Uterus (tissue), 3 donors: ENCODE measurements at regions not wholly inside any gene's neighbourhood (a gene's known extent, or its start where the extent isn't known, plus 50 kb on each side); places are given as distances from the start of the nearest gene placed in this dataset.

Source experiments
- DNase-seq, 2 donors: peaks; one replicate each; pipeline ENCODE4 v3.0.0-alpha.2; 2019 to 2020
- H3K27ac ChIP-seq, 2 donors: fragments of 200-600 bp; sonication (generic); 1 replicate in 1 of 2; 2 replicates in 1 of 2; pipeline ENCODE4 v1.5.1; 2016 to 2018
- H3K27me3 ChIP-seq, 2 donors: fragments of 200-600 bp; sonication (generic); one replicate each; pipeline ENCODE4 v1.5.1; 2018 to 2019; ENCODE audit warnings: control low read depth in 1 of 2
- H3K36me3 ChIP-seq, 2 donors: fragments of 200-600 bp; sonication (generic); one replicate each; pipeline ENCODE4 v1.5.1; 2019; ENCODE audit warnings: control low read depth in 1 of 2
- H3K4me1 ChIP-seq, 2 donors: fragments of 200-600 bp; sonication (generic); one replicate each; pipeline ENCODE4 v1.5.1; 2018 to 2019; ENCODE audit warnings: control low read depth in 1 of 2
- H3K4me3 ChIP-seq, 2 donors: fragments of 200-600 bp; sonication (generic); 1 replicate in 1 of 2; 2 replicates in 1 of 2; pipeline ENCODE4 v1.5.1; 2018 to 2019; ENCODE audit warnings: mild to moderate bottlenecking in 1 of 2
- H3K9me3 ChIP-seq, 2 donors: fragments of 200-600 bp; sonication (generic); one replicate each; pipeline ENCODE4 v1.5.1; 2019; ENCODE audit warnings: control low read depth in 1 of 2
- CTCF ChIP-seq, 4 experiments: fragments of 200-600 bp in 2 of 4; fragments of 450-650 bp in 2 of 4; sonication (generic) in 2 of 4; IDR thresholded peaks; one replicate each; pipeline ENCODE4 v1.5.1; 2016 to 2019; ENCODE audit warnings: antibody characterized with exemption in 4 of 4, mild to moderate bottlenecking in 2 of 4, moderate library complexity in 1 of 4
- POLR2A ChIP-seq, 2 donors: fragments of 450-650 bp; IDR thresholded peaks; one replicate each; pipeline ENCODE4 v1.6.1; 2016; ENCODE audit warnings: antibody characterized with exemption in 2 of 2, mild to moderate bottlenecking in 1 of 2, moderate library complexity in 1 of 2
- intact Hi-C: fragments of 100-400 bp; cut with DNase I; formaldehyde crosslinking; loops from one replicate; pipeline ENCODE4 v1.15.1; 2023; ENCODE audit warnings: low total_unique reads
- donor health status: DM: yes; HTN: yes; CAD: no.

GRCh38 chr9:126150411-126151030, 176.1 kb upstream of the MVB12B start:
- Histone ChIP-seq H3K36me3 (no peaks in the 10 kb centered on the region), H3K4me1 (no peaks in the 10 kb centered on the region), H3K27ac (no peak overlapping the region), H3K4me3 (no peak overlapping the region), H3K9me3 (no peaks in the 10 kb centered on the region), H3K27me3 (no peaks in the 10 kb centered on the region)
- TF ChIP-seq CTCF (IDR thresholded peaks at IDR 0.05): no peak
- TF ChIP-seq POLR2A (IDR thresholded peaks at IDR 0.05): no peak
- intact Hi-C loops: no loop called here
- no peak for DNase-seq

- H3K4me1 ChIP-seq: no peaks in the 10 kb centered on the region
- H3K27ac ChIP-seq: no peak overlapping the region
- no peaks in the 10 kb centered on the region for H3K9me3 ChIP-seq
- no peaks in the 10 kb centered on the region for H3K36me3 ChIP-seq
- TF ChIP-seq POLR2A (IDR thresholded peaks at IDR 0.05) (no peak), CTCF (IDR thresholded peaks at IDR 0.05) (no peak)
- no peak overlapping the region for H3K4me3 ChIP-seq
- DNase-seq: no peak
- intact Hi-C loops: no loop called here
- H3K27me3 ChIP-seq: no peaks in the 10 kb centered on the region
These were observed 175.5 kb upstream of the MVB12B start for GRCh38 chr9:126151031-126151685.

GRCh38 chr9:126151686-126152134, 174.9 kb upstream of the MVB12B start:
- H3K4me3 ChIP-seq: no peak overlapping the region
- TF ChIP-seq CTCF (IDR thresholded peaks at IDR 0.05): no peak
- no peak for TF ChIP-seq POLR2A (IDR thresholded peaks at IDR 0.05)
- H3K27me3 ChIP-seq: no peaks in the 10 kb centered on the region
- H3K4me1 ChIP-seq: no peaks in the 10 kb centered on the region
- intact Hi-C loops: no loop called here
- no peaks in the 10 kb centered on the region for H3K9me3 ChIP-seq
- no peak for DNase-seq
- no peaks in the 10 kb centered on the region for H3K36me3 ChIP-seq
- no peak overlapping the region for H3K27ac ChIP-seq

GRCh38 chr9:126152622-126153362, 173.8 kb upstream of the MVB12B start:
- no peak overlapping the region for H3K27ac ChIP-seq
- no peak for TF ChIP-seq POLR2A (IDR thresholded peaks at IDR 0.05)
- TF ChIP-seq CTCF (IDR thresholded peaks at IDR 0.05): no peak
- H3K27me3 ChIP-seq: no peaks in the 10 kb centered on the region
- H3K36me3 ChIP-seq: no peaks in the 10 kb centered on the region
- no peak overlapping the region for H3K4me3 ChIP-seq
- DNase-seq: no peak
- intact Hi-C loops: no loop called here
- no peaks in the 10 kb centered on the region for H3K4me1 ChIP-seq
- no peaks in the 10 kb centered on the region for H3K9me3 ChIP-seq

- H3K4me1 ChIP-seq: no peaks in the 10 kb centered on the region
- H3K27ac ChIP-seq: no peak overlapping the region
- no peaks in the 10 kb centered on the region for H3K27me3 ChIP-seq
- H3K9me3 ChIP-seq: no peaks in the 10 kb centered on the region
- H3K4me3 ChIP-seq: no peak overlapping the region
- no peaks in the 10 kb centered on the region for H3K36me3 ChIP-seq
- intact Hi-C loops: no loop called here
- DNase-seq: no peak
- TF ChIP-seq CTCF (IDR thresholded peaks at IDR 0.05): no peak
- TF ChIP-seq POLR2A (IDR thresholded peaks at IDR 0.05): no peak
These were observed 173.2 kb upstream of the MVB12B start for GRCh38 chr9:126153382-126153781.
